ENCODE measurements at regions not wholly inside any gene's neighbourhood (a gene's known extent, or its start where the extent isn't known, plus 50 kb on each side); places are given as distances from the start of the nearest gene placed in this dataset.

GRCh38 chr3:168216851-168217250 lies 121.1 kb upstream of the GOLIM4 start:
- Histone ChIP-seq H3K4me2 (ENCODE audit: control insufficient read depth, extremely low read depth, insufficient read depth, low read depth, low read length) (no peak overlapping the region), H3K4me1 (ENCODE audit: control insufficient read depth, extremely low read depth, insufficient read depth, low read length) (no peaks in the 10 kb centered on the region), H3K36me3 (ENCODE audit: control insufficient read depth in 2 of 2, extremely low read depth in 1 of 2, insufficient read depth in 2 of 2, low read length in 2 of 2) (no peaks in the 10 kb centered on the region), H4K20me1 (ENCODE audit: control insufficient read depth, extremely low read depth, insufficient read depth, low read length) (no peaks in the 10 kb centered on the region), H2AFZ (ENCODE audit: control insufficient read depth, low read length) (no peak overlapping the region), H3K27me3 (ENCODE audit: control insufficient read depth, extremely low read depth, insufficient read depth, low read length) (no peaks in the 10 kb centered on the region), H3K9ac (ENCODE audit: control insufficient read depth, extremely low read depth, insufficient read depth, low read length) (no peak overlapping the region), H3K9me1 (ENCODE audit: control insufficient read depth, extremely low read depth, insufficient read depth, low read length) (no peaks in the 10 kb centered on the region), H3K27ac (ENCODE audit: control insufficient read depth, insufficient read depth, low read length) (no peak overlapping the region), H3K79me2 (ENCODE audit: control insufficient read depth, insufficient read depth, low read length) (no peaks in the 10 kb centered on the region), H3K4me3 (ENCODE audit: control insufficient read depth in 2 of 3, extremely low read depth in 1 of 3, insufficient read depth in 2 of 3, low read depth in 1 of 3, low read length in 3 of 3) (no peak overlapping the region), H3K9me3 (ENCODE audit: control insufficient read depth, low read depth, low read length) (no peaks in the 10 kb centered on the region)
- no peak for FAIRE-seq
- TF ChIP-seq, protein P1, sequence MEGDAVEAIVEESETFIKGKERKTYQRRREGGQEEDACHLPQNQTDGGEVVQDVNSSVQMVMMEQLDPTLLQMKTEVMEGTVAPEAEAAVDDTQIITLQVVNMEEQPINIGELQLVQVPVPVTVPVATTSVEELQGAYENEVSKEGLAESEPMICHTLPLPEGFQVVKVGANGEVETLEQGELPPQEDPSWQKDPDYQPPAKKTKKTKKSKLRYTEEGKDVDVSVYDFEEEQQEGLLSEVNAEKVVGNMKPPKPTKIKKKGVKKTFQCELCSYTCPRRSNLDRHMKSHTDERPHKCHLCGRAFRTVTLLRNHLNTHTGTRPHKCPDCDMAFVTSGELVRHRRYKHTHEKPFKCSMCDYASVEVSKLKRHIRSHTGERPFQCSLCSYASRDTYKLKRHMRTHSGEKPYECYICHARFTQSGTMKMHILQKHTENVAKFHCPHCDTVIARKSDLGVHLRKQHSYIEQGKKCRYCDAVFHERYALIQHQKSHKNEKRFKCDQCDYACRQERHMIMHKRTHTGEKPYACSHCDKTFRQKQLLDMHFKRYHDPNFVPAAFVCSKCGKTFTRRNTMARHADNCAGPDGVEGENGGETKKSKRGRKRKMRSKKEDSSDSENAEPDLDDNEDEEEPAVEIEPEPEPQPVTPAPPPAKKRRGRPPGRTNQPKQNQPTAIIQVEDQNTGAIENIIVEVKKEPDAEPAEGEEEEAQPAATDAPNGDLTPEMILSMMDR (optimal IDR thresholded peaks at IDR 0.05 in 1 of 3, IDR thresholded peaks at IDR 0.05 in 1 of 3, conservative IDR thresholded peaks at IDR 0.05 in 1 of 3; ENCODE audit: extremely low read depth in 1 of 3, insufficient read depth in 2 of 3, low read length in 3 of 3), result no peak
- no peak for TF ChIP-seq EZH2 (IDR thresholded peaks at IDR 0.05; ENCODE audit: low read length)
- dilution Hi-C loops (cut with MboI; ENCODE audit: extremely low pct_ligation_motif_present, low sequenced_read_pairs), result no loop called here
- DNase-seq (ENCODE audit: low read depth, low spot score), result no peak

DNA sequence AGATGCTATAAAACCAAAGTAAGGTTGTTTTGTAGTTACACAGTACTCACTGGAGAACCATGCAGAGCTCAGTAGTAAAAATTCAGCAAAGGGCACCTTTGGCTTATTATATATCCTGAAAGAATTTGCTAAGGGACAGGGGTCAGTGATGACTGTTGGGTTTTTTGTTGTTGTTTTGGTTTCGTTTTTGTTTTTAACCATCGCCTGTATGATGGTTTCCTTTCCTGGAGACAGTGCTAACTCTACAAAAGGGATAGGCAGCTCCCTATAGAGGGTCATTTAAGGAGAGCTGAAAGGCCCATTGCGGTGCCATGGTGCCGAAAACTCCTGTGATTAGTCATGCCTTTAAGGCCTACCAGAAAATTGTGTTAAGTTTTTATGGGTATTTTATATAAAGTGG lies 118.2 kb upstream of the GOLIM4 start:
- Histone ChIP-seq H4K20me1 (ENCODE audit: control insufficient read depth, extremely low read depth, insufficient read depth, low read length) (no peaks in the 10 kb centered on the region), H3K9me3 (ENCODE audit: control insufficient read depth, low read depth, low read length) (no peaks in the 10 kb centered on the region), H3K4me3 (ENCODE audit: control insufficient read depth in 2 of 3, extremely low read depth in 1 of 3, insufficient read depth in 2 of 3, low read depth in 1 of 3, low read length in 3 of 3) (no peak overlapping the region), H3K4me1 (ENCODE audit: control insufficient read depth, extremely low read depth, insufficient read depth, low read length) (no peaks in the 10 kb centered on the region), H2AFZ (ENCODE audit: control insufficient read depth, low read length) (no peak overlapping the region), H3K79me2 (ENCODE audit: control insufficient read depth, insufficient read depth, low read length) (no peaks in the 10 kb centered on the region), H3K9me1 (ENCODE audit: control insufficient read depth, extremely low read depth, insufficient read depth, low read length) (no peaks in the 10 kb centered on the region), H3K36me3 (ENCODE audit: control insufficient read depth in 2 of 2, extremely low read depth in 1 of 2, insufficient read depth in 2 of 2, low read length in 2 of 2) (no peaks in the 10 kb centered on the region), H3K27me3 (ENCODE audit: control insufficient read depth, extremely low read depth, insufficient read depth, low read length) (no peaks in the 10 kb centered on the region), H3K9ac (ENCODE audit: control insufficient read depth, extremely low read depth, insufficient read depth, low read length) (no peak overlapping the region), H3K4me2 (ENCODE audit: control insufficient read depth, extremely low read depth, insufficient read depth, low read depth, low read length) (no peak overlapping the region), H3K27ac (ENCODE audit: control insufficient read depth, insufficient read depth, low read length) (no peak overlapping the region)
- dilution Hi-C loops (cut with MboI; ENCODE audit: extremely low pct_ligation_motif_present, low sequenced_read_pairs), result no loop called here
- DNase-seq (ENCODE audit: low read depth, low spot score) (no peak), FAIRE-seq (no peak)
- no peak for TF ChIP-seq EZH2 (IDR thresholded peaks at IDR 0.05; ENCODE audit: low read length)
- TF ChIP-seq, protein P1 (optimal IDR thresholded peaks at IDR 0.05 in 1 of 3, IDR thresholded peaks at IDR 0.05 in 1 of 3, conservative IDR thresholded peaks at IDR 0.05 in 1 of 3; ENCODE audit: extremely low read depth in 1 of 3, insufficient read depth in 2 of 3, low read length in 3 of 3), result no peak

All from keratinocyte (primary cell).